ENCODE measurements at regions not wholly inside any gene's neighbourhood (a gene's known extent, or its start where the extent isn't known, plus 50 kb on each side); places are given as distances from the start of the nearest gene placed in this dataset.

GRCh38 chr6:90420500-90420899, 123.9 kb upstream of the BACH2 start:
- TF ChIP-seq POLR2A (IDR thresholded peaks at IDR 0.05; ENCODE audit: low read depth, low read length): no peak
- TF ChIP-seq POLR2AphosphoS5 (IDR thresholded peaks at IDR 0.05; ENCODE audit: insufficient read depth, low read depth, low read length): no peak
- TF ChIP-seq GATA2 (IDR thresholded peaks at IDR 0.05; ENCODE audit: insufficient read depth, insufficient read length, low read depth, low read length): no peak
- no peak for TF ChIP-seq EZH2 (IDR thresholded peaks at IDR 0.05; ENCODE audit: borderline replicate concordance, low read depth, low read length, severe bottlenecking)
- TF ChIP-seq JUN (IDR thresholded peaks at IDR 0.05; ENCODE audit: borderline replicate concordance, insufficient read depth, insufficient read length, low read depth): no peak
- no peak for TF ChIP-seq CTCF (IDR thresholded peaks at IDR 0.05; ENCODE audit: extremely low read depth in 1 of 2, insufficient read depth in 1 of 2, low read depth in 1 of 2, low read length in 2 of 2)

All from endothelial cell of umbilical vein (primary cell).